H1 (cell line): ENCODE measurements at regions not wholly inside any gene's neighbourhood (a gene's known extent, or its start where the extent isn't known, plus 50 kb on each side); places are given as distances from the start of the nearest gene placed in this dataset.
A peak's percentile ranks its signal among the peaks of the same experiment; 100 is the strongest.

Experiments
- CTCF ChIA-PET: fragments of 300-600 bp; sonication (Branson Sonifier 250); formaldehyde crosslinking; loops from one replicate; lab custom pipeline; 2021; ENCODE audit not compliant: partially characterized antibody; lab: Charles Lee
- POLR2A ChIA-PET: fragments of 300-600 bp; sonication (Branson Sonifier 250); formaldehyde crosslinking; loops from one replicate; lab custom pipeline; 2021; ENCODE audit warnings: inconsistent platforms; ENCODE audit not compliant: partially characterized antibody; lab: Charles Lee
- DNase-seq, 2 experiments: peaks; one replicate each; pipeline versions ENCODE4 v3.0.0 to v3.0.0-alpha.2; 2010 to 2022; ENCODE audit warnings: low spot score in 2 of 2, low read depth in 1 of 2, mixed read lengths in 1 of 2
- FAIRE-seq: peaks from 2 replicates; lab custom pipeline; 2011; peaks lifted over from hg19 to GRCh38; lab: Jason Lieb, UNC
- H2AFZ ChIP-seq: 2 replicates; pipeline ENCODE4 v1.8.1; 2012; ENCODE audit warnings: low read length, inconsistent platforms
- H2AK5ac ChIP-seq: 2 replicates; pipeline ENCODE4 v1.6.1; 2013; ENCODE audit warnings: low read depth, low read length
- H2BK120ac ChIP-seq: replicated peaks from 2 replicates; pipeline ENCODE3; 2013; ENCODE audit warnings: low read depth, low read length, inconsistent platforms
- H2BK12ac ChIP-seq: 2 replicates; pipeline ENCODE4 v1.6.1; 2013; ENCODE audit warnings: low read depth, low read length
- H2BK15ac ChIP-seq: 2 replicates; pipeline ENCODE4 v1.6.1; 2013; ENCODE audit warnings: low read length
- H2BK20ac ChIP-seq: 2 replicates; pipeline ENCODE4 v1.6.1; 2013; ENCODE audit warnings: low read length
- H2BK5ac ChIP-seq: 2 replicates; pipeline ENCODE4 v1.6.1; 2013; ENCODE audit warnings: low read depth, low read length
- H3K14ac ChIP-seq: 2 replicates; pipeline ENCODE4 v1.6.1; 2013; ENCODE audit warnings: inconsistent platforms; ENCODE audit not compliant: insufficient read length
- H3K18ac ChIP-seq: 2 replicates; pipeline ENCODE4 v1.6.1; 2013; ENCODE audit warnings: low read length; ENCODE audit errors: extremely low read depth
- H3K23ac ChIP-seq: 2 replicates; pipeline ENCODE4 v1.6.1; 2013; ENCODE audit warnings: inconsistent platforms; ENCODE audit not compliant: insufficient read length
- H3K23me2 ChIP-seq: 2 replicates; pipeline ENCODE4 v1.6.1; 2013; ENCODE audit warnings: low read depth, low read length
- H3K27ac ChIP-seq: 2 replicates; pipeline ENCODE4 v1.6.1; 2011; ENCODE audit warnings: low read depth, low read length, inconsistent platforms
- H3K27me3 ChIP-seq, 4 experiments: replicated peaks in 1 of 4; 1 replicate in 1 of 4; 2 replicates in 3 of 4; pipeline versions ENCODE4 v1.6.1 to v1.8.1; 2011 to 2013; ENCODE audit warnings: low read length in 3 of 4, mild to moderate bottlenecking in 3 of 4, inconsistent platforms in 2 of 4, mixed read lengths in 2 of 4, moderate library complexity in 1 of 4; ENCODE audit not compliant: control insufficient read depth in 3 of 4, insufficient read depth in 3 of 4; ENCODE audit errors: extremely low read depth in 1 of 4
- H3K36me3 ChIP-seq, 4 experiments: 2 replicates each; pipeline versions ENCODE4 v1.6.1 to v1.8.1; 2011 to 2013; ENCODE audit warnings: mild to moderate bottlenecking in 4 of 4, low read length in 3 of 4, moderate library complexity in 2 of 4, control low read depth in 1 of 4, inconsistent platforms in 1 of 4; ENCODE audit not compliant: insufficient read depth in 4 of 4, control insufficient read depth in 2 of 4
- H3K4ac ChIP-seq: replicated peaks from 2 replicates; pipeline ENCODE3; 2013; ENCODE audit warnings: low read length, low read depth, mixed read lengths, inconsistent platforms; ENCODE audit not compliant: insufficient read length
- H3K4me1 ChIP-seq, 4 experiments: replicated peaks in 1 of 4; 1 replicate in 1 of 4; 2 replicates in 3 of 4; pipeline versions ENCODE4 v1.6.1 to v1.8.1; 2011 to 2013; ENCODE audit warnings: low read length in 3 of 4, inconsistent platforms in 2 of 4, mixed read lengths in 1 of 4; ENCODE audit not compliant: insufficient read depth in 4 of 4, control insufficient read depth in 3 of 4
- H3K4me2 ChIP-seq, 2 experiments: 2 replicates each; pipeline versions ENCODE4 v1.6.1 to v1.8.1; 2011 to 2013; ENCODE audit warnings: low read depth in 2 of 2, low read length in 2 of 2, control low read depth in 1 of 2, inconsistent platforms in 1 of 2, mild to moderate bottlenecking in 1 of 2; ENCODE audit not compliant: insufficient read depth in 1 of 2
- H3K4me3 ChIP-seq, 4 experiments: fragments of 200-600, 300-600 bp in 1 of 4; sonication (generic), shearing (Covaris generic), sonication (Bioruptor Twin) in 1 of 4; 2 replicates each; pipeline versions ENCODE4 v1.5.1 to v1.8.1; 2011 to 2016; ENCODE audit warnings: low read length in 4 of 4, low read depth in 3 of 4, control low read depth in 2 of 4, inconsistent platforms in 2 of 4, mild to moderate bottlenecking in 2 of 4, mixed read lengths in 1 of 4, moderate library complexity in 1 of 4; ENCODE audit not compliant: insufficient read depth in 2 of 4; ENCODE audit errors: extremely low read depth in 1 of 4
- H3K56ac ChIP-seq: replicated peaks from 2 replicates; pipeline ENCODE3; 2013; ENCODE audit warnings: low read depth, mild to moderate bottlenecking, mixed read lengths, low read length, inconsistent platforms; ENCODE audit not compliant: insufficient read length
- H3K79me1 ChIP-seq: 2 replicates; pipeline ENCODE4 v1.6.1; 2013; ENCODE audit warnings: low read depth, low read length, control low read depth
- H3K79me2 ChIP-seq, 2 experiments: 2 replicates each; pipeline versions ENCODE4 v1.6.1 to v1.8.1; 2012 to 2013; ENCODE audit warnings: low read length in 2 of 2, mild to moderate bottlenecking in 2 of 2, inconsistent platforms in 1 of 2; ENCODE audit not compliant: insufficient read depth in 2 of 2, control insufficient read depth in 1 of 2
- H3K9ac ChIP-seq, 4 experiments: replicated peaks in 1 of 4; 1 replicate in 1 of 4; 2 replicates in 3 of 4; pipeline versions ENCODE4 v1.6.1 to v1.8.1; 2011 to 2013; ENCODE audit warnings: low read depth in 3 of 4, low read length in 3 of 4, control low read depth in 2 of 4, mild to moderate bottlenecking in 2 of 4, moderate library complexity in 2 of 4, inconsistent platforms in 1 of 4; ENCODE audit errors: extremely low read depth in 1 of 4
- H3K9me3 ChIP-seq, 2 experiments: 2 replicates each; pipeline versions ENCODE4 v1.6.1 to v1.8.1; 2012 to 2013; ENCODE audit warnings: mild to moderate bottlenecking in 2 of 2, moderate library complexity in 2 of 2, control low read depth in 1 of 2, inconsistent platforms in 1 of 2, low read depth in 1 of 2, low read length in 1 of 2, mixed read lengths in 1 of 2; ENCODE audit not compliant: insufficient read depth in 2 of 2
- H4K20me1 ChIP-seq, 2 experiments: replicated peaks in 1 of 2; 2 replicates each; pipeline versions ENCODE3 to v1.8.1; 2011 to 2013; ENCODE audit warnings: inconsistent platforms in 2 of 2, low read length in 2 of 2, mild to moderate bottlenecking in 1 of 2; ENCODE audit not compliant: insufficient read depth in 2 of 2, control insufficient read depth in 1 of 2
- H4K5ac ChIP-seq: 2 replicates; pipeline ENCODE4 v1.6.1; 2013; ENCODE audit warnings: low read length, low read depth, mixed read lengths, inconsistent platforms; ENCODE audit not compliant: insufficient read length
- H4K8ac ChIP-seq: 2 replicates; pipeline ENCODE4 v1.8.0; 2013; ENCODE audit warnings: mild to moderate bottlenecking, moderate library complexity, low read length, inconsistent platforms; ENCODE audit not compliant: insufficient read depth; ENCODE audit errors: extremely low read depth
- H4K91ac ChIP-seq: replicated peaks from 2 replicates; pipeline ENCODE3; 2013; ENCODE audit warnings: low read length, mixed read lengths, inconsistent platforms; ENCODE audit not compliant: insufficient read length
- GTF2F1 ChIP-seq: IDR thresholded peaks from 2 replicates; pipeline ENCODE4 v1.6.1; 2012; ENCODE audit warnings: low read depth, low read length, improper control_type of control experiment, borderline replicate concordance
- WGBS, 2 experiments: shearing (Covaris generic) in 1 of 2; methylation state at CpG; one replicate each; pipeline versions ENCODE4 v1.1.6 to v1.1.7; 2013 to 2015; ENCODE audit warnings: low lambda C conversion rate in 2 of 2, mixed read lengths in 2 of 2, inconsistent platforms in 1 of 2, low coverage in 1 of 2, missing lambda C conversion rate in 1 of 2; ENCODE audit not compliant: insufficient replicate concordance in 2 of 2, insufficient coverage in 1 of 2, insufficient read length in 1 of 2; ENCODE audit errors: extremely low coverage in 1 of 2, missing lambda C conversion rate in 1 of 2; 5-methylcytosine and 5-hydroxymethylcytosine counted together

GRCh38 chr22:48881326-48881980 lies 946.2 kb downstream of the BRD1 start:
- H4K5ac ChIP-seq = no peak overlapping the region
- DNase-seq = no peak
- CTCF ChIA-PET = no interaction called here
- H2AFZ ChIP-seq = no peak overlapping the region
- H3K36me3 ChIP-seq = no peaks in the 10 kb centered on the region; a peak in 1 of 8 replicates
- 0 out of 7 replicates have a peak overlapping the region, but pooled peaks of 1 of the 4 experiments have one; percentile 53 for H3K9ac ChIP-seq
- peak overlapping the region; percentile 86; the same call in 1 of the 2 replicates for H2AK5ac ChIP-seq
- no peaks in the 10 kb centered on the region for H3K79me2 ChIP-seq
- H3K27ac ChIP-seq = no peak overlapping the region
- peak overlapping the region; percentile 98 for H3K4ac ChIP-seq
- H3K23ac ChIP-seq = no peak overlapping the region
- no peak overlapping the region for H3K18ac ChIP-seq
- H3K4me1 ChIP-seq = peaks cover 0 to 5% (median 0%) of the 10 kb centered on the region in 4 experiments; a peak in 1 of 7 replicates
- no peak overlapping the region for H3K4me3 ChIP-seq
- H3K14ac ChIP-seq = no peak overlapping the region
- H3K23me2 ChIP-seq = peaks cover 11% of the 10 kb centered on the region
- H2BK5ac ChIP-seq = 0 out of 2 replicates have a peak overlapping the region, but pooled peaks have one; percentile 60
- H3K56ac ChIP-seq = peak overlapping the region; percentile 93
- H3K4me2 ChIP-seq = no peak overlapping the region
- FAIRE-seq = no peak
- no peak for TF ChIP-seq GTF2F1
- TF ChIP-seq, all 59 proteins: peak for 0
- POLR2A ChIA-PET = no interaction called here
- no peak overlapping the region for H4K8ac ChIP-seq
- peaks cover 0 to 5% of the 10 kb centered on the region in 2 experiments; a peak in 1 of 4 replicates for H3K9me3 ChIP-seq
- peaks cover 0 to 10% of the 10 kb centered on the region in 2 experiments for H4K20me1 ChIP-seq
- H4K91ac ChIP-seq = peak overlapping the region; percentile 85
- H3K79me1 ChIP-seq = 0 out of 2 replicates have a peak, but pooled peaks cover 2% of the 10 kb centered on the region
- peak overlapping the region; percentile 18; the same call in 1 of the 2 replicates for H2BK12ac ChIP-seq
- H2BK20ac ChIP-seq = no peak overlapping the region
- H2BK120ac ChIP-seq = no peak overlapping the region
- H2BK15ac ChIP-seq = peak overlapping the region; percentile 74; the same call in 1 of the 2 replicates
- WGBS, 2 experiments = 89% methylated on average over 17 of the region's 22 CpGs; no CpG with 5 or more reads in 1 of the 2 experiments
- peaks cover 0 to 6% (median 0%) of the 10 kb centered on the region in 4 experiments; a peak in 1 of 7 replicates for H3K27me3 ChIP-seq
